ENCODE measurements at regions not wholly inside any gene's neighbourhood (a gene's known extent, or its start where the extent isn't known, plus 50 kb on each side); places are given as distances from the start of the nearest gene placed in this dataset.

DNA sequence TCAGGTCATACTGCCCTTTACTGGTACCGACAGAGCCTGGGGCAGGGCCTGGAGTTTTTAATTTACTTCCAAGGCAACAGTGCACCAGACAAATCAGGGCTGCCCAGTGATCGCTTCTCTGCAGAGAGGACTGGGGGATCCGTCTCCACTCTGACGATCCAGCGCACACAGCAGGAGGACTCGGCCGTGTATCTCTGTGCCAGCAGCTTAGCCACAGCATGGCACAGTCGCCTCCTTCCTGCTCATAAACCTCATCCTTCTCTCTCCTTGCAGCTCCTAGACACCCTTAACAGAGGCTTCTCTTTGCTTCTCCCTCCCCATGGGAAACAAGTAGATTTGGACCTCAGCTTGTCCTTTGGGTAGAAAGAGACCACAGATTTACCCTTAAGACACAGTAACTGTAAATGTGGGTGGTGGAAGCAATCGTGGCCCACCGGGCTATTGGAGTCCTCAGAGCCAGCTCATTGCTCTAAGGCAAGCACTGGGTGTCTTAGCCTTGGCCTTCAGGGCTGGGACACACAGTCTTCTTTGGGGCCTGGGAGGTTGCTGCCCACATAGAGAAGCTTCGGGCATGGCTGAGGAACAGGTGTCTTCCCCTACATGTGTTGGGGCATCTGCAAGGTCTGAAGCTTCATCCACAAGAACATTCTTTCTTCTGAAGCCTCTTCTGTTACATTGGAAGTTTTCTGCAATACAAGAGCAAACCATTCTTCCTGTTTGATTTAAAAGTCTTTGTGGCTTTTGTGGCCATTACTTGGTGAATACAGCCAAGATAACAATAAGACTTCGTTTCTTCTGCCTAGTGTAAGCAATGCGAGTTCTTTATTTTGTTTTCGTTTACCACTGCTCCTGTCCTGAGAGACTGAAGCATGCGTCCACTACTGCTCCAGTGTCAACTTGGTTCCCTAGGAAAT lies 95.5 kb upstream of the PRSS58 start:
- DNase-seq, result no peak

DNA sequence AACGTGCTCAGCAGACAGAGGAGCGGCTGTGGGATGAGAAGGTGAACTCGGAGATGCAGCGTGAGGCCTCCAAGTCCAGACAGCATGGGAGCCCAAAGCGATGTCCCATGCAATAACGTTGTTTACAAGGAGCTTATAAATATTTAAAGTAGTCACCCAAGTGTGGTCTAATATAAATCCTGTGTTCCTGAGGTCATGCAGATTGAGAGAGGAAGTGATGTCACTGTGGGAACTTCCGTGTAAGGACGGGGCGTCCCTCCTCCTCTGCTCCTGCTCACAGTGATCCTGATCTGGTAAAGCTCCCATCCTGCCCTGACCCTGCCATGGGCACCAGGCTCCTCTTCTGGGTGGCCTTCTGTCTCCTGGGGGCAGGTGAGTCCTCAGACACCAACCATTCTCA lies 94.7 kb upstream of the PRSS58 start:
- DNase-seq, result no peak

DNA sequence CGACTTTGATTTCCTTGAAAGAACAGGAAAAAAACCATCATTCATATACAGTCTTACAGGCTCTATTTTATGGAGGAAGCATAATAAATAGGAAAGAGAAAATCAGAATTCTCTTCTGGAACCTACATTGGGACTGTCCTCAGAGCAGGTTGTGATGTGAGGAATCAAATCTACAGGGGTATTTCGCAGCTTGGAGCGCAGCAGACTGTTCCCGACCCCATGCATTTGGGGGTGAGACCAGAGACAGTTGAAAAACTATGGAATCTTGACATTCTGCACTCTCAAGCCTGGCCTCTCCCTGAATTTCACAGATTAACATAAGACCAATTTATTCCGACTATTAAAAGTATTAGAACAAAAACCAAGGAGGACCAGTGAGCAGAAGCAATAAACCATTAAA lies 93.3 kb upstream of the PRSS58 start:
- no peak for DNase-seq

DNA sequence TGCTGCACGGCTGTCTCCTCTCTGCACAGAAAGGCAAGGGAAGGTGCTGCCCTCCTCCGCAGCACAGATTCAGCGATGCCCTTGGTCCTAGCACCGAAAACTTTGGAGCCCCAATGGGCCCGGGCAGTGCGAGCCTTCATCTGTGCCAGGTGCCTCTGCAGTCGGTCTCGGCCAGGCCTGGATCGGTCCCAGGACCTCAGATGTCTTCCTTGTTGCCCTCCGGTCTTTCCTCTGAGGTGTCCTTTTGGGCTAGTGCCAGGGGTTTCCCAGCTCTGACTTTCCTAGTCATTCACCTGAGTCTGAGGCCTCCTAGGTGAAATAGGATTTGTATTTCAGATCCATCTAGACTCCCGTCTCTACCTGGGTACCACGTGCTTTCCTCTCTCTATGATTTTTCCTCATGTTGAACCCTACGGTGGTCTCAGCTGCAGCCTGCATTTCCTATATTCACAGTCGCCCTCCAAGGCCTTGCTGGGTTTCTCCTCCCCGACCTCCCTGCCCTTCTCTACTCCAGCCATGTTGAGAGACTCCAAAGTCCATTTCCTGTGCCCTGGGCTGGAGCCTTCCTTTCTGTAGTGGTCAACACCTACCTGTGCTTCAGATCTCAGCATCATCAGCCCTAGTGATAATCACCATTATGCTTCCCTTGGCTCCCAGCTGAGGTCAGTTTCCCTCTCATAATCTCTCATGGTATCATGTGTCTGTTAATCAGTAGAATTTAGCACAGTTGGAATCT lies 92.0 kb upstream of the PRSS58 start:
- peak; percentile 71 for DNase-seq

DNA sequence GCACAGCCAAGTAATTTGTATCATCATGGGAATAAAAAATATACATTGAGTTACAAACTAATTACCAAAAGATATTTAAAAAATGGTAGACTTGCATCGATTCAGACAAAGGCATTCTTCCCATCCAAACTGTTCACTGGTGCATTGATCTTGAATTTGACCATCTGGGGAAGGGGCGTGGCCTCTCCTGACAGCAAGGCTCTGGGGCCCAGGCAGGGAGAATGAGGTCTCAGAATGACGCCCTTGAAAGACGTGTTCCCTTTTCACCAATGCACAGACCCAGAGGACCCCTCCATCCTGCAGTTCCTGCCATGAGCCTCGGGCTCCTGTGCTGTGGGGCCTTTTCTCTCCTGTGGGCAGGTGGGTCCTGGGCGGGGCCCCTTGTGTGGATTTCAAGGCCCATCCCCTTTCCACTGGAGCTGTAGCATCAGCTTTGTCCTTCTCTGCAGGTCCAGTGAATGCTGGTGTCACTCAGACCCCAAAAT lies 91.1 kb upstream of the PRSS58 start:
- DNase-seq, result peak; percentile 35

GRCh38 chr7:142348100-142348499 lies 90.2 kb upstream of the PRSS58 start:
- DNase-seq, result peak; percentile 70

GRCh38 chr7:142347091-142347490 lies 89.2 kb upstream of the PRSS58 start:
- DNase-seq, result no peak

DNA sequence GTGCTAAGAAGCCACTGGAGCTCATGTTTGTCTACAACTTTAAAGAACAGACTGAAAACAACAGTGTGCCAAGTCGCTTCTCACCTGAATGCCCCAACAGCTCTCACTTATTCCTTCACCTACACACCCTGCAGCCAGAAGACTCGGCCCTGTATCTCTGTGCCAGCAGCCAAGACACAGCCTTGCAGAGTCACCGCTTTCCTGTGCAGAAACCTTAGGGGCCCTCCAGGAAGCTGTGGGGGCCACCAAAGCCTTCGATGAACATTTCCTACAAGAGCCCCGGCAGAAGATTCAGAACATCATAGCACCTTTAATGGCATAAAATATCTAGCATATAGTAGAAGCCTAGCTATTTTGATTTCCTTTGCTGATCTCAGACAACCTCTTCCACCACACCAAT lies 88.0 kb upstream of the PRSS58 start:
- DNase-seq, result no peak

GRCh38 chr7:142338633-142339501 lies 81.0 kb upstream of the PRSS58 start:
- peak; percentile 93 for DNase-seq

DNA sequence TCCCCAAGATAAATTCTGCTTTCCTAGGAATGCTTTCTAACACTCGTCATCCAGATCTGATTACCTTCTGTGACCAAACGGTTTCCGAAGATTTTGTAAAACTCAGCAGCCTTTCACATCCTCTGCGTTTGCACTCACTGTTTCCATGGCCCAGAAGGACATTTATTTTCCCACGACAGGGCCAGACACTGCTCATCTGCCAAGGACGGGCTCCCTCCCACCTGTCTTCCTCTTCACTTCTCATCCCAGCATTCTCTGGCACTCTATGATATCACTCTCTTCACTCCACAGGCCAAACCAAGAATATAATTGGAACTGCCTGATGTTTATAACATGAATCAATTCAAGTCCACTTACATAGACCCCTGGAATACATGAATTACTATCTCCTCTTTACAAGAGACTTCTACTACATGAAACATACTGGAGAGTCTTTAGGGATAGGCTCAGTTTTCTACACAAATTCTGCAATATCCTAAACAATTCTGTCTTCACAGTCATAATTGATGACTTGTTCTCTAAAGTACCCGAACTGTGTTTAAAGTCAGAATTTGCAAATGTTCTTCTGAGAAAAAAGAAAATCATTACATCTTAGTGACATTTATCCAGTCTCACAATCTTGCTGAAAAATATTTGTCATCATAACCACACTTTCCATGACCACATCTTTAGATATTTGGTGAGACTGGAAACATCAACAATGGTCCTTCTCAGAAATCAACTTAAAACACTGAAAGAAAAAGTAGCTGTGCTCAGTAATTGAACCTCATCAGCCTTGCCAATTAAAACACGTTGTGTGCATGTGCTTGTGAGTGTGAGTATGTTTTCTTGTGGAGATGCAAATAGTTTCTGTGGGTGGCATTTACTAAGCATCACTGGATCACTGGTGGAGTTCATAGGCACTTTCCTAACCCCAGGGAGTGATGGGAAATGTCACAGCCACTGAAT lies 79.5 kb upstream of the PRSS58 start:
- DNase-seq, result no peak

- DNase-seq, result no peak
Observed at GRCh38 chr7:142334806-142335205, 76.9 kb upstream of the PRSS58 start.

DNA sequence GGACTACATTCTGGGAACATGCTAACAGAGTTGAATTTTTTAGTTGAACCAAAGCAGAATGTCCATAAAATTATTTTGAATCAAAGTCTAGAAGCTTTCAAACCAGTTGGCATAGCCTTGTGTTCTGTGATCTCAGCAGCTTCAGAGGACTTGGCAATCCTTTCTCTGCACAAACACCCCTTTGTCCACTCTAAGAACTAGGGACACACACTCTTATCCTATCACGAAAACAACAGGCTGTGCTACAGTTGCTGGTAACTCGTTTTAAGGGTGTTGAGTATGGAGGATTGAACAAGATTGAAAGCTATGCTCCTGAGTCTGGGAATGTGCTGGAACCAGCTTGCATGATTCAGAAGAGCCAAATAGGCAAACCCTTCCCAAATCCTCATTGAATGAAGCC lies 76.4 kb upstream of the PRSS58 start:
- no peak for DNase-seq

DNA sequence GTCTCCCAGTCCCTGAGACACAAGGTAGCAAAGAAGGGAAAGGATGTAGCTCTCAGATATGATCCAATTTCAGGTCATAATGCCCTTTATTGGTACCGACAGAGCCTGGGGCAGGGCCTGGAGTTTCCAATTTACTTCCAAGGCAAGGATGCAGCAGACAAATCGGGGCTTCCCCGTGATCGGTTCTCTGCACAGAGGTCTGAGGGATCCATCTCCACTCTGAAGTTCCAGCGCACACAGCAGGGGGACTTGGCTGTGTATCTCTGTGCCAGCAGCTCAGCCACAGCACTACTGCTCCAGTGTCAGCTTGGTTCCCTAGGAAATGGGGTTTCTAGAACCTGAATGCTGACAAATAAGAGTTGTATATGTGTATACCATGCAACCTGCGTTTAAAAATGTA lies 74.6 kb upstream of the PRSS58 start:
- peak; percentile 40 for DNase-seq

- DNase-seq, result peak; percentile 35
Observed at GRCh38 chr7:142331941-142332340, 74.1 kb upstream of the PRSS58 start.

- DNase-seq, result peak; percentile 74
Observed at GRCh38 chr7:142329062-142329790, 71.4 kb upstream of the PRSS58 start.

- DNase-seq, result peak; percentile 88
Observed at GRCh38 chr7:142328551-142328950, 70.7 kb upstream of the PRSS58 start.

DNA sequence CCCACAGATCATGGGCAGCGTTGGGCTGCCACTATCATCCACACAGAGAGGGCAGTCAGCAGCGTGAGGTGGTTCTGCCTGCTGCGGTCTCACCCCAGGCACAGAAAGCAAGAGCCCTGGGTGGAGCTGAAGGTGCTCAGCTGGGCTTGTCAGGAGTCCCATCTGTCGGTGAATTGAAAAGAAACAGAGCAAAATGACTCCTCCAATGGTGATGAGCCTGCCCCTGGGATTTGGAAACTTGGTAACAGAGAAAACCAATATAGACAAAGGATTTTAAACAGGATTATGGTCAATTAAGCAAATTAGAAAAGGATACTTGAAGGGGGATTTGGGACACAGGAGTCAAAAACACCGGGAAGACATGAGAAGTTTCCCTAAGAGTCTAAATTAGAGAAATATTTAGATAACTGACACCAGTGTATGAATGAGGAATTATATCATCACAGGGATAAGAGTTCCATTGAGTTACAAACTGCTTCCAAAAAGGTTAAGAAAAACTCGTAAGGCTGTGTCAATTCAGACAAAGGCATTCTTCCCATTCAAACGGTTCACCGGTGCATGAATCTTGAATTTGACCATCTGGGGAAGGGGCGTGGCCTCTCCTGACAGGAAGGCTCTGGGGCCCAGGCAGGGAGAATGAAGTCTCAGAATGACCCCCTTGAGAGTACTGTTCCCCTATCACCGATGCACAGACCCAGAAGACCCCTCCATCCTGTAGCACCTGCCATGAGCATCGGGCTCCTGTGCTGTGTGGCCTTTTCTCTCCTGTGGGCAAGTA lies 70.0 kb upstream of the PRSS58 start:
- DNase-seq, result peak; percentile 95

DNA sequence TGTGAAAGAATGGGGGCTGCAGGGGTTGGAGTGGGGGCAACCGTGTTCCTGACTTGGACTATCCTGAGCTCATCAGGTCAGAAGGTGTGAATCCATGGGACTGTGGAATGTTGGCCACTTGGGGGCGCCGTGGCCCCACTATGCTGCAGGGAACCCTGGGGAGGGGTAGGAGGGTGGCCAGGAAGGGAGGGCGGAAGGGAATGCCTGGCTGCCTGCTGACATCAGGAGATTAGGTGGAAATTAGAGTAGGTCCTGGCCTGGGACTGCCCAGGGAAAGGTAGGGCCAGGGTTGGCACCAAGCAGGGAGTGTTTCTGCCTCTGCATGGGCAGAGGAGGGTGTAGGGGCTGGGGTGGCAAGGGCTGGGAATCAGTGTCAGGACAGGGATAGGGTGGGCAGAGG lies 65.8 kb upstream of the PRSS58 start:
- peak; percentile 90 for DNase-seq

- no peak for DNase-seq
Observed at GRCh38 chr7:142321391-142321790, 63.5 kb upstream of the PRSS58 start.

GRCh38 chr7:142320883-142321282 lies 63.0 kb upstream of the PRSS58 start:
- no peak for DNase-seq
